Mammary epithelial cell (primary cell): ENCODE measurements at regions not wholly inside any gene's neighbourhood (a gene's known extent, or its start where the extent isn't known, plus 50 kb on each side); places are given as distances from the start of the nearest gene placed in this dataset.

Experiments
- CTCF ChIP-seq, 2 donors: IDR thresholded peaks in 1 of 2; conservative IDR thresholded peaks in 1 of 2; 2 replicates each; pipeline ENCODE4 v1.5.1; 2011 to 2012; ENCODE audit warnings: inconsistent platforms in 2 of 2, low read length in 2 of 2, mild to moderate bottlenecking in 2 of 2, control low read depth in 1 of 2, low read depth in 1 of 2; ENCODE audit not compliant: insufficient read depth in 1 of 2; ENCODE audit errors: extremely low read depth in 1 of 2
- EZH2 ChIP-seq: IDR thresholded peaks from 2 replicates; pipeline ENCODE4 v1.6.1; 2012; ENCODE audit warnings: low read length, inconsistent platforms, borderline replicate concordance

- TF ChIP-seq CTCF (conservative IDR thresholded peaks at IDR 0.05 in 1 of 2, IDR thresholded peaks at IDR 0.05 in 1 of 2; ENCODE audit: extremely low read depth in 1 of 2, insufficient read depth in 1 of 2, low read depth in 1 of 2, low read length in 2 of 2) (no peak), EZH2 (no peak)
These were observed 200.6 kb upstream of the ZBTB20 start for GRCh38 chr3:115347737-115348136.
